IMR-90 (cell line): ENCODE measurements at regions not wholly inside any gene's neighbourhood (a gene's known extent, or its start where the extent isn't known, plus 50 kb on each side); places are given as distances from the start of the nearest gene placed in this dataset.

Experiments
- BHLHE40 ChIP-seq: fragments of 150-350 bp; IDR thresholded peaks from 2 replicates; pipeline ENCODE4 v1.6.1; 2016; ENCODE audit warnings: mild to moderate bottlenecking, low read depth, low read length
- CEBPB ChIP-seq: IDR thresholded peaks from 2 replicates; pipeline ENCODE4 v1.6.1; 2012; ENCODE audit warnings: low read depth, low read length, improper control_type of control experiment
- CTCF ChIP-seq: conservative IDR thresholded peaks from 2 replicates; pipeline ENCODE4 v1.5.1; 2012; ENCODE audit warnings: mild to moderate bottlenecking, low read depth, low read length, improper control_type of control experiment
- MAFK ChIP-seq: IDR thresholded peaks from 2 replicates; pipeline ENCODE4 v1.6.1; 2012; ENCODE audit warnings: low read depth, low read length, improper control_type of control experiment
- MAZ ChIP-seq: IDR thresholded peaks from 2 replicates; pipeline ENCODE4 v1.6.1; 2012; ENCODE audit warnings: low read depth, mild to moderate bottlenecking, low read length, improper control_type of control experiment, moderate library complexity, borderline replicate concordance
- MXI1 ChIP-seq: IDR thresholded peaks from 2 replicates; pipeline ENCODE4 v1.6.1; 2012; ENCODE audit warnings: low read depth, mild to moderate bottlenecking, low read length, moderate library complexity, borderline replicate concordance
- POLR2A ChIP-seq: IDR thresholded peaks from 2 replicates; pipeline ENCODE4 v1.6.1; 2012; ENCODE audit warnings: mild to moderate bottlenecking, low read depth, low read length
- RAD21 ChIP-seq: IDR thresholded peaks from 2 replicates; pipeline ENCODE4 v1.6.1; 2012; ENCODE audit warnings: low read length, improper control_type of control experiment
- RCOR1 ChIP-seq: IDR thresholded peaks from 2 replicates; pipeline ENCODE4 v1.6.1; 2012; ENCODE audit warnings: mild to moderate bottlenecking, low read length, improper control_type of control experiment; ENCODE audit not compliant: insufficient replicate concordance
- RFX5 ChIP-seq: IDR thresholded peaks from 2 replicates; pipeline ENCODE4 v1.8.0; 2012; ENCODE audit warnings: low read depth, mild to moderate bottlenecking, low read length, moderate library complexity
- SMC3 ChIP-seq: fragments of 150-350 bp; IDR thresholded peaks from 2 replicates; pipeline ENCODE4 v1.6.1; 2016; ENCODE audit warnings: low read depth, mild to moderate bottlenecking, antibody characterized with exemption, low read length, moderate library complexity

GRCh38 chr15:60121845-60122244, 117.7 kb downstream of the FOXB1 start:
- TF ChIP-seq POLR2A, result no peak
- TF ChIP-seq CEBPB, result no peak
- no peak for TF ChIP-seq CTCF
- no peak for TF ChIP-seq BHLHE40
- TF ChIP-seq MAZ, result no peak
- TF ChIP-seq RCOR1, result no peak
- TF ChIP-seq SMC3, result no peak
- no peak for TF ChIP-seq RFX5
- no peak for TF ChIP-seq RAD21
- TF ChIP-seq MXI1, result no peak
- no peak for TF ChIP-seq MAFK
